Kidney (tissue), 13 donors: ENCODE measurements at regions not wholly inside any gene's neighbourhood (a gene's known extent, or its start where the extent isn't known, plus 50 kb on each side); places are given as distances from the start of the nearest gene placed in this dataset.

ENCODE experiments used
- DNase-seq, 5 donors: peaks; one replicate each; pipeline ENCODE4 v3.0.0-alpha.2; 2013 to 2020
- FAIRE-seq: peaks from 2 replicates; lab custom pipeline; 2012; peaks lifted over from hg19 to GRCh38; lab: Jason Lieb, UNC
- H3K27ac ChIP-seq, 2 donors: one replicate each; pipeline ENCODE4 v1.7.0; 2013; ENCODE audit warnings: low read depth in 2 of 2, low read length in 2 of 2, inconsistent platforms in 1 of 2
- H3K27me3 ChIP-seq: one replicate; pipeline ENCODE4 v1.7.1; 2013; ENCODE audit warnings: low read length, inconsistent platforms; ENCODE audit not compliant: control insufficient read depth, insufficient read depth
- H3K36me3 ChIP-seq, 3 donors: one replicate each; pipeline versions ENCODE4 v1.7.0 to v1.7.1; 2013; ENCODE audit warnings: low read length in 3 of 3, control low read depth in 1 of 3, inconsistent platforms in 1 of 3; ENCODE audit not compliant: insufficient read depth in 3 of 3, control insufficient read depth in 2 of 3
- H3K4me1 ChIP-seq, 3 donors: one replicate each; pipeline versions ENCODE4 v1.7.0 to v1.7.1; 2013; ENCODE audit warnings: low read length in 3 of 3, inconsistent platforms in 1 of 3, low read depth in 1 of 3; ENCODE audit not compliant: control insufficient read depth in 2 of 3, insufficient read depth in 2 of 3
- H3K4me3 ChIP-seq, 3 donors: one replicate each; pipeline versions ENCODE4 v1.7.0 to v1.8.1; 2013; ENCODE audit warnings: low read length in 3 of 3, control low read depth in 1 of 3, inconsistent platforms in 1 of 3
- H3K9ac ChIP-seq, 3 donors: one replicate each; pipeline versions ENCODE4 v1.7.0 to v1.7.1; 2013; ENCODE audit warnings: low read length in 3 of 3, control low read depth in 1 of 3, inconsistent platforms in 1 of 3
- H3K9me3 ChIP-seq, 3 donors: one replicate each; pipeline versions ENCODE4 v1.7.0 to v1.7.1; 2013; ENCODE audit warnings: low read length in 3 of 3, control low read depth in 1 of 3, inconsistent platforms in 1 of 3; ENCODE audit not compliant: control insufficient read depth in 2 of 3, insufficient read depth in 1 of 3
- intact Hi-C: fragments of 100-400 bp; cut with DNase I; formaldehyde crosslinking; loops from one replicate; pipeline ENCODE4 v1.11.1; 2022
- TF ChIP-seq, protein P1 (sequence below): IDR thresholded peaks from 3 replicates; pipeline ENCODE4 v1.5.1; 2012; ENCODE audit warnings: mild to moderate bottlenecking, moderate library complexity, borderline replicate concordance; ENCODE audit not compliant: insufficient read depth; ENCODE audit errors: extremely low read depth
- donor health status: control.
- donor health status: control.
- donor health status: control.
- donor health status: control.
- donor health status: control.
- donor health status: DM: yes; HTN: yes; CAD: no.
- donor health status: Normal renal cell carcinoma (clear cell type).

DNA sequence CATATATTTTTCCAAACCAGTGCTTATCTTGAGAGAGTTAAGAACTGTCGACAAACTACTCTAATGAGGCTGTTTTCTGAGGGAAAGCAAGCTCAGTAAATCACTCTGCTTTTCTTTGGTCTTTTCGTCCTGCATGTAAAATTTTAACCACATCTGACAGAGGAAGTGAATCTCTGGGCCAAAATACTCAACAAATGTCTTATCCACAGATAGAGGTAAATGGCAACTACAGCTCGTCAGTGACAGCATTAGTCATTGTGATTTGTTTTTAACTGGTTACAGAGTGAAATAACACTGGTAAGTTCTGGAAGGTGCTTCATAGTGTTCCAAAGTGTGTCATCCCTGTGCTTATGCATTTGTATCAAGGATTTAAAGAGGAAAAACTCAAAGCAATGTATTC is 82.6 kb upstream of the SLC8A1 start:
- intact Hi-C loops, result no loop called here

DNA sequence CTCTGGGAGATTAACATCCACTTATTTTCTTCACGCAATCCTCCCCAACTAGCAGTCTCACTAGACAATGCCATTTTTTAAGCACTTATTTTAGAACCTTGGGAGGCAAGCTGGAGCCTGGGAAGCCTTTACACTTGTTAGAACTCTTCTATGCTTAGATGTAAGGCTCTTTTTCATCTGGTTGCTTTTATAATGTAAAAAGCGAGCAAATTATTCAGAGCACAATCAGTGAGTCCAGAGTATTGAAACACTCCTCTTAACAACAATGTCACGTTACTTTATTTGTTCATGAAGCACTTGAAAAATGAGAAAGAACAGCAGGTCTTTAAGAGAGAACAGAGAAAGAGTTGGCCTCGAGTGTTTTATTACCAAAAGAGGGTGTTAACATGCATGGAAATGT is 84.1 kb upstream of the SLC8A1 start:
- H3K36me3 ChIP-seq, result no peaks in the 10 kb centered on the region
- FAIRE-seq (no peak), DNase-seq (no peak)
- no peaks in the 10 kb centered on the region for H3K27me3 ChIP-seq
- no peak overlapping the region for H3K4me3 ChIP-seq
- TF ChIP-seq, protein P1, sequence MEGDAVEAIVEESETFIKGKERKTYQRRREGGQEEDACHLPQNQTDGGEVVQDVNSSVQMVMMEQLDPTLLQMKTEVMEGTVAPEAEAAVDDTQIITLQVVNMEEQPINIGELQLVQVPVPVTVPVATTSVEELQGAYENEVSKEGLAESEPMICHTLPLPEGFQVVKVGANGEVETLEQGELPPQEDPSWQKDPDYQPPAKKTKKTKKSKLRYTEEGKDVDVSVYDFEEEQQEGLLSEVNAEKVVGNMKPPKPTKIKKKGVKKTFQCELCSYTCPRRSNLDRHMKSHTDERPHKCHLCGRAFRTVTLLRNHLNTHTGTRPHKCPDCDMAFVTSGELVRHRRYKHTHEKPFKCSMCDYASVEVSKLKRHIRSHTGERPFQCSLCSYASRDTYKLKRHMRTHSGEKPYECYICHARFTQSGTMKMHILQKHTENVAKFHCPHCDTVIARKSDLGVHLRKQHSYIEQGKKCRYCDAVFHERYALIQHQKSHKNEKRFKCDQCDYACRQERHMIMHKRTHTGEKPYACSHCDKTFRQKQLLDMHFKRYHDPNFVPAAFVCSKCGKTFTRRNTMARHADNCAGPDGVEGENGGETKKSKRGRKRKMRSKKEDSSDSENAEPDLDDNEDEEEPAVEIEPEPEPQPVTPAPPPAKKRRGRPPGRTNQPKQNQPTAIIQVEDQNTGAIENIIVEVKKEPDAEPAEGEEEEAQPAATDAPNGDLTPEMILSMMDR, result no peak
- intact Hi-C loops, result no loop called here
- no peaks in the 10 kb centered on the region for H3K4me1 ChIP-seq
- H3K9me3 ChIP-seq, result no peaks in the 10 kb centered on the region
- H3K27ac ChIP-seq, result no peak overlapping the region
- no peak overlapping the region for H3K9ac ChIP-seq

More for the DNA sequence above, 82.6 kb upstream of the SLC8A1 start:
- no peaks in the 10 kb centered on the region for H3K27me3 ChIP-seq
- DNase-seq (no peak), FAIRE-seq (no peak)
- no peaks in the 10 kb centered on the region for H3K9me3 ChIP-seq
- no peaks in the 10 kb centered on the region for H3K4me1 ChIP-seq
- TF ChIP-seq, protein P1, result no peak
- H3K4me3 ChIP-seq, result no peak overlapping the region
- H3K27ac ChIP-seq, result no peak overlapping the region
- H3K9ac ChIP-seq, result no peak overlapping the region
- no peaks in the 10 kb centered on the region for H3K36me3 ChIP-seq

DNA sequence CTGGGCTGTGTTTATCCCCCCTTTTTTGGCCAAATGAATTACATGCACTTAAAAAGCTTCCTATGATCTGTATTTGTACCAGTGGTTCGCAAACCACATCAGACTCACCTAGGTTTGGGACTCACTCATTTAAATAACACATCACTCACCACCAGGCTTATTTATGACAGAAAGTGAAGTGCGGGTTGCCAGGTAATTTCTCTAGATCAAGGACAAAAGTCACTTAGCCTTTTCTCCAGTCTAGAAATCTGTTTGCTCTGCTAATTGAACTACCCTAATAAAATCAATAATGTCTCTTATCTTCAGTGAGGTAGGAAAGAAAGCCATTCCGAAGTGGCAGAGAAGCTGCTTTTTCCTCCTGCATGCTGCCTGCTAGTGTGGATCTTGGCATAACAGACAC is 88.1 kb upstream of the SLC8A1 start:
- Histone ChIP-seq H3K36me3 (no peaks in the 10 kb centered on the region), H3K27ac (no peak overlapping the region), H3K9ac (no peak overlapping the region), H3K4me1 (no peaks in the 10 kb centered on the region), H3K27me3 (no peaks in the 10 kb centered on the region), H3K9me3 (no peaks in the 10 kb centered on the region), H3K4me3 (no peak overlapping the region)
- no peak for FAIRE-seq
- no peak for DNase-seq
- intact Hi-C loops, result no loop called here
- TF ChIP-seq, protein P1, result no peak

DNA sequence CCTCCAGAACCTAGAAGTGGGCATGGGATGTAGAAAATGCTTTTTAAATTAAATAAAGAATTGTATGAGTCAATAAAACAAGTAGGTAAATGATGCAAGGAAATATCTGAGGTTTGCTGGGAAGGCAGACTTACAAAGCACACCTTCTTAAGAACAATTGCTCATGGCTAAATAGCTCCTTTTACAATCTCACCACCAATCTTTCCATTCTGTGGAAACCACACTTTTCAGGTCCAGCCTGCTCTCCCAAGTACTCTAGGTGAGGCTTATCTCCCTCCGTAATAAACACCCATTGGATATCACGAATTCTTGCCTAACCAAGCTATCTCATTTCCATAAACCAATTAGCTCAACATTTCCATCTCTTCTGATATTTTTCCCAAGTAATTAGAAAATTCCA is 91.5 kb upstream of the SLC8A1 start:
- TF ChIP-seq, protein P1, result no peak
- Histone ChIP-seq H3K9ac (no peak overlapping the region), H3K4me3 (no peak overlapping the region), H3K4me1 (no peaks in the 10 kb centered on the region), H3K36me3 (no peaks in the 10 kb centered on the region), H3K9me3 (no peaks in the 10 kb centered on the region), H3K27ac (no peak overlapping the region), H3K27me3 (no peaks in the 10 kb centered on the region)
- FAIRE-seq (no peak), DNase-seq (no peak)
- intact Hi-C loops, result no loop called here
